GM23338 (cell line): ENCODE measurements at regions not wholly inside any gene's neighbourhood (a gene's known extent, or its start where the extent isn't known, plus 50 kb on each side); places are given as distances from the start of the nearest gene placed in this dataset.

Experiments used
- EZH2 ChIP-seq: fragments of 200-600 bp; sonication (generic); IDR thresholded peaks from one replicate; pipeline ENCODE4 v1.8.0; 2017; ENCODE audit warnings: antibody characterized with exemption, mild to moderate bottlenecking, low read depth; ENCODE audit not compliant: unreplicated experiment
- POLR2AphosphoS5 ChIP-seq: IDR thresholded peaks from 2 replicates; pipeline ENCODE4 v1.6.1; 2016; ENCODE audit warnings: antibody characterized with exemption, low read depth
- TF ChIP-seq, protein P1 (sequence below), 2 experiments: fragments of 200-600 bp in 1 of 2; sonication (generic) in 1 of 2; conservative IDR thresholded peaks; 2 replicates each; pipeline versions ENCODE4 v1.5.1 to v1.6.1; 2016 to 2017; ENCODE audit warnings: antibody characterized with exemption in 2 of 2, low read depth in 2 of 2, mild to moderate bottlenecking in 2 of 2, moderate library complexity in 1 of 2

DNA sequence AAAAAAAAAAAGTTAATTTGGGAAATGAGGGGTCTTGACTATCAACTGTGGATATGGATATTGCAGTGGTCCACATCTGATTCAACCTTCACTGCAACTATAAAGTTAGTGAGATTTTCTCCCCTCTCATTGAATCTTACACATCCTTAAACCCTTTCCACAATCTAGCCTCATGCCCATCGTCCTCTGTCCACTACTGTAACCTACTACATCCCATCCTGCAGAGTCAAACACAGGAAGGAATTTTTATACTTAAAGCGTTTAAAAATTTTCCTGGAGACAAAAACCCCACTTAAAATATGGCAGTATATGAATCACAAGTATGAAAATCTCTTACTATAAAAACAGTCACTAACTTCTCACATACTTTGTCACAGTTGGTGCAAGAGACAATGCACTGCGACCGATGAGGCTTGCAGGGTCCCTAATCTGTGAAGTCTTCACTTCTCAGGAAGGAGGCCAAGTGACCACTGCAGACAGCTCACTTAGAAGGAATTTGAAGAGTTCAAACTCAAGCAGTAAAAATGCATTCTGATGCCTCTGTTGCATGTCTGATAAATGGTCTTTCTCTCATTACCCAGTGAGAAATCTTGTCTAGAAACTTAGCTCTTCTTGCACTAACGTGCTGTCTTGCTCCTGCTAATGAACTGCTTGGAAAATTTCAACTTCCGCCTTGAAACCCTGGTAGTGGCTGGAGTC, 50.3 kb upstream of the ST8SIA6 start:
- TF ChIP-seq, protein P1, sequence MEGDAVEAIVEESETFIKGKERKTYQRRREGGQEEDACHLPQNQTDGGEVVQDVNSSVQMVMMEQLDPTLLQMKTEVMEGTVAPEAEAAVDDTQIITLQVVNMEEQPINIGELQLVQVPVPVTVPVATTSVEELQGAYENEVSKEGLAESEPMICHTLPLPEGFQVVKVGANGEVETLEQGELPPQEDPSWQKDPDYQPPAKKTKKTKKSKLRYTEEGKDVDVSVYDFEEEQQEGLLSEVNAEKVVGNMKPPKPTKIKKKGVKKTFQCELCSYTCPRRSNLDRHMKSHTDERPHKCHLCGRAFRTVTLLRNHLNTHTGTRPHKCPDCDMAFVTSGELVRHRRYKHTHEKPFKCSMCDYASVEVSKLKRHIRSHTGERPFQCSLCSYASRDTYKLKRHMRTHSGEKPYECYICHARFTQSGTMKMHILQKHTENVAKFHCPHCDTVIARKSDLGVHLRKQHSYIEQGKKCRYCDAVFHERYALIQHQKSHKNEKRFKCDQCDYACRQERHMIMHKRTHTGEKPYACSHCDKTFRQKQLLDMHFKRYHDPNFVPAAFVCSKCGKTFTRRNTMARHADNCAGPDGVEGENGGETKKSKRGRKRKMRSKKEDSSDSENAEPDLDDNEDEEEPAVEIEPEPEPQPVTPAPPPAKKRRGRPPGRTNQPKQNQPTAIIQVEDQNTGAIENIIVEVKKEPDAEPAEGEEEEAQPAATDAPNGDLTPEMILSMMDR (conservative IDR thresholded peaks at IDR 0.05; ENCODE audit: low read depth in 2 of 2) = no peak
- no peak for TF ChIP-seq EZH2
- TF ChIP-seq POLR2AphosphoS5 = no peak
